ENCODE measurements at regions not wholly inside any gene's neighbourhood (a gene's known extent, or its start where the extent isn't known, plus 50 kb on each side); places are given as distances from the start of the nearest gene placed in this dataset.
A peak's percentile ranks its signal among the peaks of the same experiment; 100 is the strongest.

GRCh38 chr3:159260049-159260662 lies 458.3 kb downstream of the MFSD1 start (continued):
- TF ChIP-seq REST (IDR thresholded peaks at IDR 0.05; ENCODE audit: borderline replicate concordance) (peak; percentile 68; the same call in 1 of the 2 replicates), REST (CRISPR knock-in tag; IDR thresholded peaks at IDR 0.05; ENCODE audit: low read depth) (no peak), TSHZ1 (CRISPR knock-in tag; IDR thresholded peaks at IDR 0.05) (no peak), FOXP1 (CRISPR knock-in tag; IDR thresholded peaks at IDR 0.05) (no peak), SMC3 (conservative IDR thresholded peaks at IDR 0.05; ENCODE audit: insufficient read depth, low read depth, low read length) (peak; percentile 53; the same call in 1 of the 2 replicates), RAD21 (CRISPR knock-in tag; conservative IDR thresholded peaks at IDR 0.05 in 1 of 2, IDR thresholded peaks at IDR 0.05 in 1 of 2) (peak; percentile 74 to 85), ZNF217 (CRISPR knock-in tag; IDR thresholded peaks at IDR 0.05) (no peak), LCOR (CRISPR knock-in tag; IDR thresholded peaks at IDR 0.05) (no peak), TAF7 (tag; IDR thresholded peaks at IDR 0.05) (no peak), ZNF23 (CRISPR knock-in tag; IDR thresholded peaks at IDR 0.05) (no peak), ETV1 (tag; conservative IDR thresholded peaks at IDR 0.05; ENCODE audit: low read depth) (no peak), HNRNPLL (IDR thresholded peaks at IDR 0.05; ENCODE audit: low read depth, low read length, poor library complexity, severe bottlenecking) (no peak), GATAD2B (IDR thresholded peaks at IDR 0.05; ENCODE audit: borderline replicate concordance) (0 out of 2 replicates have a peak, but pooled peaks have one; percentile 10)
- TF ChIP-seq, protein P1, sequence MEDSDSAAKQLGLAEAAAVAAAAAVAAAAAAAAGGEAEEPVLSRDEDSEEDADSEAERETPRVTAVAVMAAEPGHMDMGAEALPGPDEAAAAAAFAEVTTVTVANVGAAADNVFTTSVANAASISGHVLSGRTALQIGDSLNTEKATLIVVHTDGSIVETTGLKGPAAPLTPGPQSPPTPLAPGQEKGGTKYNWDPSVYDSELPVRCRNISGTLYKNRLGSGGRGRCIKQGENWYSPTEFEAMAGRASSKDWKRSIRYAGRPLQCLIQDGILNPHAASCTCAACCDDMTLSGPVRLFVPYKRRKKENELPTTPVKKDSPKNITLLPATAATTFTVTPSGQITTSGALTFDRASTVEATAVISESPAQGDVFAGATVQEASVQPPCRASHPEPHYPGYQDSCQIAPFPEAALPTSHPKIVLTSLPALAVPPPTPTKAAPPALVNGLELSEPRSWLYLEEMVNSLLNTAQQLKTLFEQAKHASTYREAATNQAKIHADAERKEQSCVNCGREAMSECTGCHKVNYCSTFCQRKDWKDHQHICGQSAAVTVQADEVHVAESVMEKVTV (CRISPR knock-in tag; IDR thresholded peaks at IDR 0.05), result peak; percentile 53
